Kidney tubule cell (primary cell): ENCODE measurements at regions not wholly inside any gene's neighbourhood (a gene's known extent, or its start where the extent isn't known, plus 50 kb on each side); places are given as distances from the start of the nearest gene placed in this dataset.
"Not testable (repeated sequence)": the region's sequence is repeated elsewhere in the genome, so short reads cannot be mapped to it uniquely, and the experiment has no call there.

Experiments
- DNase-seq: peaks from one replicate; pipeline ENCODE4 v3.0.0-alpha.2; 2018; ENCODE audit warnings: low spot score

DNA sequence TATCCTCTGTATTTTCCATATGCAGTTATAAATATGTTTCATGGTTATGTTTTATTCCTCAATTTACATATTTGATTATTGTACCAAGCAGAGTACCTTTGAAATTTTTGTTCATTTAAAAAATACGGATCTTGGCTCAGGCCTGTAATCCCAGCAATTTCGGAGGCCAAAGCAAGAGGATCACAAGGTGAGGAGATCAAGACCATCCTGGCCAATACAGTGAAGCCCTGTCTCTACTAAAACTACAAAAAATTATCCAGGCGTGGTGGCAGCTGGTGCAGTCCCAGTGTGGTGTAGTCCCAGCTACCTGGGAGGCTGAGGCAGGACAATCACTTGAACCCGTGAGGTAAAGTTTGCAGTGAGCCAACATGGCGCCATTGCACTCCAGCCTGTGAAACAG, 251.2 kb upstream of the TPTE start:
- peak; percentile 23 for DNase-seq

DNA sequence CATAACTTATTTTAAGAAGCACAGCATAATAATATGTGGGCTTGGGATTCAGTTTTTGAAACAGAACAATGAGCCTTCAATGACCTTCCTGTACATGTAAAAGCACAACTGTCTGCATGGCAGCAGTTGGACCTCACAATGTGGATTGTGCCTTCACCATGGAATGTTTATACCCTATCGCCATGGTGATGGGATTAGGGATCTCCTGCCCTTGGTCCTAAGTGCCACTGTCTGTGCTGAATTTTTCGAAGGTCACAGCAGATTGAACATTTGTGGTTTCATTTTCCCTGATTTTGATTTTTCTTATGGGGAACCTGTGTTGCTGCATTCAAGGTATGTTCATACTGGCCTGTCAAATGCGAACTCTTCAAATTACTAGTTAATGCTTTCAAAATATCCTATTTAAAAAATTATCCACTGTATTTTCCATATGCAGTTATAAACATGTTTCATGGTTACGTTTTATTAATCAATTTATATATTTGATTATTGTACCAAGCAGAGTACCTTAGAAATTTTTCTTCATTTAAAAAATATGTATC, 249.6 kb upstream of the TPTE start:
- peak; percentile 1 for DNase-seq

DNA sequence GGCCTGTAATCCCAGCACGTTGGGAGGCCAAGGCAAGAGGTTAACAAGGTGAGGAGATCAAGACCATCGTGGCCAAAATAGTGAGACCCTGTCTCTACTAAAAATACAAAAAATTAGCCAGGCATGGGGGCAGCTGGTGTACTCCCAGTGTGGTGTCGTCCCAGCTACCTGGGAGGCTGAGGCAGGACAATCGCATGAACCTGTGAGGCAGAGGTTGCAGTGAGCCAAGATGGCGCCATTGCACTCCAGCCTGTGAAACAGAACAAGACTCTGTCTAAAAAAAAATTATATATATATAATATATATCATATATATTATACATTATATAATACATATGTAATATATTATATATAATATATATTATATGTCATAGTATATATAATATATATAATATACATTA, 249.2 kb upstream of the TPTE start:
- DNase-seq = no peak

DNA sequence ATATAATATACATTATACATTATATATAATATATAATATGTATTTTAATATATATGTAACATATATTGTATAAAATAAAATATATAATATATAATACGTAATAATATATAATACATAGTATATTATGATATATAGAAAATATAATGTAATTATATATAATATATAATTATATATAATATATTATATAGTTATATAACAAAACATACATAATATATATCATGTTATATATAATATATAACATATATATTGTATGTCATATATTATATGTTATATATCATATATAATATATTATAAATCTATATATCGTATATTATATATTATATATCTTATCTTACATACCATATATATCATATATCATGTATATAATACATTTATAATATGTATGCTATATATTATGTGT, 248.2 kb upstream of the TPTE start:
- no peak for DNase-seq

DNA sequence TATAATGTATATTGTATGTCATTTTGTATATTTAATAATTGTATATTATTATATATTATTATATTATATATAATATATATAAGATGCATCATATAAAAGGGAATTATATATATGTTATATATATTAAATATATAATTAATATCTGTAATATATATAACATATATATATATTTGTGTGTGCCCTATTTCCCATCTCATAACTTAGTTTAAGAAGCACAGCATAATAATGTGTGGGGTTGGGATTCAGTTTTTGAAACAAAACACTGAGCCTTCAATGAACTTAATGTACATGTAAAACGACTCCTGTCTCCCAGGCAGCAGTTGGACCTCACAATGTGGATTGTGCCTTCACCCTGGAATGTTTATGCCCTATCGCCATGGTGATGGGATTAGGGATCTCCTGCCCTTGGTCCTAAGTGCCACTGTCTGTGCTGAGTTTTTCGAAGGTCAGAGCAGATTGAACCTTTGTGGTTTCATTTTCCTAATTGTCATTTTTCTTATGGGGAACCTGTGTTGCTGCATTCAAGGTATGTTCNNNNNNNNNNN, 247.5 kb upstream of the TPTE start:
- DNase-seq = not testable (repeated sequence)
